ENCODE measurements at regions not wholly inside any gene's neighbourhood (a gene's known extent, or its start where the extent isn't known, plus 50 kb on each side); places are given as distances from the start of the nearest gene placed in this dataset.

- Mint-ChIP-seq H3K4me3 (no peak overlapping the region), H3K9me3 (no peaks in the 10 kb centered on the region), H3K4me1 (peaks cover 10 to 16% (median 15%) of the 10 kb centered on the region in 3 donors), H3K36me3 (no peaks in the 10 kb centered on the region), H3K27me3 (peaks cover 19 to 35% of the 10 kb centered on the region in 2 donors), H3K27ac (no peak overlapping the region)
- Histone ChIP-seq H3K27me3 (replicated peaks in 1 of 2; ENCODE audit: control insufficient read depth in 2 of 2, extremely low read depth in 1 of 2, insufficient read depth in 2 of 2, low read length in 1 of 2) (peaks cover 10 to 40% of the 10 kb centered on the region in 2 experiments), H3K9me3 (no peaks in the 10 kb centered on the region), H3K4me1 (ENCODE audit: control insufficient read depth in 1 of 2, extremely low read depth in 1 of 2, insufficient read depth in 2 of 2, low read length in 2 of 2) (peaks cover 10 to 17% of the 10 kb centered on the region in 2 experiments), H3K4me3 (ENCODE audit: control insufficient read depth in 1 of 2, extremely low read depth in 1 of 2, low read length in 1 of 2) (no peak overlapping the region), H3K36me3 (ENCODE audit: control insufficient read depth in 2 of 2, extremely low read depth in 1 of 2, insufficient read depth in 1 of 2, low read length in 1 of 2) (no peaks in the 10 kb centered on the region), H3K27ac (ENCODE audit: low read length) (no peak overlapping the region)
- WGBS (ENCODE audit: insufficient coverage): 13% methylated on average over 1 of the region's 3 CpGs
- ChIA-PET CTCF (interaction anchor here in 1 of 2 donors (0.6 kb wide), 2 partner anchors 48 to 1685 kb away, joined by 3 read pairs; no protein-coding TSS in a partner anchor), POLR2A (no interaction called here)
- ATAC-seq (replicated peaks in 1 of 4) (no peak), DNase-seq (no peak)
These were observed 96.9 kb downstream of the NCR2 start for GRCh38 chr6:41432280-41432679.

GRCh38 chr6:41434803-41435481, 99.5 kb downstream of the NCR2 start:
- Histone ChIP-seq H3K36me3 (ENCODE audit: control insufficient read depth in 2 of 2, extremely low read depth in 1 of 2, insufficient read depth in 1 of 2, low read length in 1 of 2) (no peaks in the 10 kb centered on the region), H3K27me3 (replicated peaks in 1 of 2; ENCODE audit: control insufficient read depth in 2 of 2, extremely low read depth in 1 of 2, insufficient read depth in 2 of 2, low read length in 1 of 2) (peaks cover 5 to 21% of the 10 kb centered on the region in 2 experiments), H3K4me3 (ENCODE audit: control insufficient read depth in 1 of 2, extremely low read depth in 1 of 2, low read length in 1 of 2) (no peak overlapping the region), H3K27ac (ENCODE audit: low read length) (no peak overlapping the region), H3K4me1 (ENCODE audit: control insufficient read depth in 1 of 2, extremely low read depth in 1 of 2, insufficient read depth in 2 of 2, low read length in 2 of 2) (peaks cover 2 to 10% of the 10 kb centered on the region in 2 experiments), H3K9me3 (no peaks in the 10 kb centered on the region)
- POLR2A ChIA-PET: no interaction called here
- Mint-ChIP-seq H3K4me3 (no peak overlapping the region), H3K4me1 (peaks cover 11 to 16% (median 13%) of the 10 kb centered on the region in 3 donors), H3K27ac (no peak overlapping the region), H3K27me3 (peaks cover 5 to 21% of the 10 kb centered on the region in 2 donors), H3K9me3 (no peaks in the 10 kb centered on the region), H3K36me3 (no peaks in the 10 kb centered on the region)
- WGBS (ENCODE audit: insufficient coverage): 51% methylated on average over 2 of the region's 9 CpGs
- no peak for DNase-seq
- CTCF ChIA-PET: no interaction called here
- ATAC-seq (replicated peaks in 1 of 4): no peak

GRCh38 chr6:41437604-41438003, 102.2 kb downstream of the NCR2 start:
- H3K27me3 Mint-ChIP-seq: peaks cover 0 to 7% of the 10 kb centered on the region in 2 donors
- peaks cover 34 to 43% (median 37%) of the 10 kb centered on the region in 3 donors for H3K4me1 Mint-ChIP-seq
- H3K27ac Mint-ChIP-seq: no peak overlapping the region
- DNase-seq (no peak), ATAC-seq (replicated peaks in 1 of 4) (no peak)
- ChIA-PET CTCF (interaction anchor here in 1 of 2 donors (0.8 kb wide), 1 partner anchor 13 kb away, joined by 3 read pairs; no protein-coding TSS in a partner anchor), POLR2A (no interaction called here)
- peaks cover 24 to 37% of the 10 kb centered on the region in 2 experiments for H3K4me1 ChIP-seq (ENCODE audit: control insufficient read depth in 1 of 2, extremely low read depth in 1 of 2, insufficient read depth in 2 of 2, low read length in 2 of 2)
- H3K9me3 ChIP-seq: no peaks in the 10 kb centered on the region
- no peaks in the 10 kb centered on the region for H3K36me3 ChIP-seq (ENCODE audit: control insufficient read depth in 2 of 2, extremely low read depth in 1 of 2, insufficient read depth in 1 of 2, low read length in 1 of 2)
- H3K36me3 Mint-ChIP-seq: no peaks in the 10 kb centered on the region
- no peak overlapping the region for H3K27ac ChIP-seq (ENCODE audit: low read length)
- H3K9me3 Mint-ChIP-seq: no peaks in the 10 kb centered on the region
- 81% methylated on average over 3 of the region's 4 CpGs for WGBS (ENCODE audit: insufficient coverage)
- no peak overlapping the region for H3K4me3 Mint-ChIP-seq
- H3K4me3 ChIP-seq (ENCODE audit: control insufficient read depth in 1 of 2, extremely low read depth in 1 of 2, low read length in 1 of 2): no peak overlapping the region
- peaks cover 0 to 19% of the 10 kb centered on the region in 2 experiments for H3K27me3 ChIP-seq (replicated peaks in 1 of 2; ENCODE audit: control insufficient read depth in 2 of 2, extremely low read depth in 1 of 2, insufficient read depth in 2 of 2, low read length in 1 of 2)

- H3K4me3 Mint-ChIP-seq: no peak overlapping the region
- Histone ChIP-seq H3K36me3 (ENCODE audit: control insufficient read depth in 2 of 2, extremely low read depth in 1 of 2, insufficient read depth in 1 of 2, low read length in 1 of 2) (no peaks in the 10 kb centered on the region), H3K4me3 (ENCODE audit: control insufficient read depth in 1 of 2, extremely low read depth in 1 of 2, low read length in 1 of 2) (no peak overlapping the region), H3K4me1 (ENCODE audit: control insufficient read depth in 1 of 2, extremely low read depth in 1 of 2, insufficient read depth in 2 of 2, low read length in 2 of 2) (peaks cover 24 to 48% of the 10 kb centered on the region in 2 experiments), H3K27ac (ENCODE audit: low read length) (no peak overlapping the region), H3K9me3 (no peaks in the 10 kb centered on the region), H3K27me3 (replicated peaks in 1 of 2; ENCODE audit: control insufficient read depth in 2 of 2, extremely low read depth in 1 of 2, insufficient read depth in 2 of 2, low read length in 1 of 2) (peaks cover 0 to 29% of the 10 kb centered on the region in 2 experiments)
- H3K36me3 Mint-ChIP-seq: no peaks in the 10 kb centered on the region
- ChIA-PET POLR2A (no interaction called here), CTCF (no interaction called here)
- no peaks in the 10 kb centered on the region for H3K9me3 Mint-ChIP-seq
- H3K4me1 Mint-ChIP-seq: peaks cover 36 to 44% (median 41%) of the 10 kb centered on the region in 3 donors
- peaks cover 0 to 7% of the 10 kb centered on the region in 2 donors for H3K27me3 Mint-ChIP-seq
- no peak for DNase-seq
- WGBS (ENCODE audit: insufficient coverage): 80% methylated on average over 1 of the region's 1 CpG
- ATAC-seq (replicated peaks in 1 of 4): no peak
- H3K27ac Mint-ChIP-seq: no peak overlapping the region
These were observed 103.3 kb downstream of the NCR2 start for GRCh38 chr6:41438746-41439145.

GRCh38 chr6:41439524-41440418, 104.4 kb downstream of the NCR2 start:
- ChIA-PET CTCF (no interaction called here), POLR2A (no interaction called here)
- H3K27ac ChIP-seq (ENCODE audit: low read length): no peak overlapping the region
- H3K27me3 Mint-ChIP-seq: peaks cover 4 to 14% of the 10 kb centered on the region in 2 donors
- peak; percentile 32 to 85 (median 56) for ATAC-seq (replicated peaks in 1 of 4)
- H3K4me3 ChIP-seq (ENCODE audit: control insufficient read depth in 1 of 2, extremely low read depth in 1 of 2, low read length in 1 of 2): no peak overlapping the region
- H3K9me3 ChIP-seq: no peaks in the 10 kb centered on the region
- H3K27ac Mint-ChIP-seq: peak overlapping the region; percentile 35 to 47
- H3K27me3 ChIP-seq (replicated peaks in 1 of 2; ENCODE audit: control insufficient read depth in 2 of 2, extremely low read depth in 1 of 2, insufficient read depth in 2 of 2, low read length in 1 of 2): peaks cover 0 to 32% of the 10 kb centered on the region in 2 experiments
- H3K4me3 Mint-ChIP-seq: peak overlapping the region; percentile 4 to 72 (median 37)
- WGBS (ENCODE audit: insufficient coverage): 50% methylated on average over 5 of the region's 8 CpGs
- H3K36me3 ChIP-seq (ENCODE audit: control insufficient read depth in 2 of 2, extremely low read depth in 1 of 2, insufficient read depth in 1 of 2, low read length in 1 of 2): no peaks in the 10 kb centered on the region
- H3K4me1 ChIP-seq (ENCODE audit: control insufficient read depth in 1 of 2, extremely low read depth in 1 of 2, insufficient read depth in 2 of 2, low read length in 2 of 2): peaks cover 24 to 50% of the 10 kb centered on the region in 2 experiments
- no peaks in the 10 kb centered on the region for H3K9me3 Mint-ChIP-seq
- H3K4me1 Mint-ChIP-seq: peaks cover 42 to 48% (median 43%) of the 10 kb centered on the region in 3 donors
- peak in 11 of 35 experiments; percentile 8 to 68 (median 23) for DNase-seq
- H3K36me3 Mint-ChIP-seq: no peaks in the 10 kb centered on the region

GRCh38 chr6:41440958-41441357, 105.2 kb upstream of the FOXP4 start:
- no peaks in the 10 kb centered on the region for H3K9me3 Mint-ChIP-seq
- H3K4me3 ChIP-seq (ENCODE audit: control insufficient read depth in 1 of 2, extremely low read depth in 1 of 2, low read length in 1 of 2): no peak overlapping the region
- H3K9me3 ChIP-seq: no peaks in the 10 kb centered on the region
- no peaks in the 10 kb centered on the region for H3K36me3 ChIP-seq (ENCODE audit: control insufficient read depth in 2 of 2, extremely low read depth in 1 of 2, insufficient read depth in 1 of 2, low read length in 1 of 2)
- H3K36me3 Mint-ChIP-seq: no peaks in the 10 kb centered on the region
- peaks cover 24 to 50% of the 10 kb centered on the region in 2 experiments for H3K4me1 ChIP-seq (ENCODE audit: control insufficient read depth in 1 of 2, extremely low read depth in 1 of 2, insufficient read depth in 2 of 2, low read length in 2 of 2)
- peaks cover 0 to 42% of the 10 kb centered on the region in 2 experiments for H3K27me3 ChIP-seq (replicated peaks in 1 of 2; ENCODE audit: control insufficient read depth in 2 of 2, extremely low read depth in 1 of 2, insufficient read depth in 2 of 2, low read length in 1 of 2)
- ATAC-seq (replicated peaks in 1 of 4) (no peak), DNase-seq (no peak)
- POLR2A ChIA-PET: no interaction called here
- H3K4me1 Mint-ChIP-seq: peaks cover 42 to 48% (median 43%) of the 10 kb centered on the region in 3 donors
- peak overlapping the region in 2 of 3 donors; percentile 0 to 72 for H3K4me3 Mint-ChIP-seq
- CTCF ChIA-PET: no interaction called here
- WGBS (ENCODE audit: insufficient coverage): 93% methylated on average over 2 of the region's 6 CpGs
- no peak overlapping the region for H3K27ac ChIP-seq (ENCODE audit: low read length)
- H3K27me3 Mint-ChIP-seq: peaks cover 4 to 20% of the 10 kb centered on the region in 2 donors
- peak overlapping the region; percentile 11 to 65 for H3K27ac Mint-ChIP-seq
